GM23338 (cell line): ENCODE measurements at regions not wholly inside any gene's neighbourhood (a gene's known extent, or its start where the extent isn't known, plus 50 kb on each side); places are given as distances from the start of the nearest gene placed in this dataset.

Experiments
- EZH2 ChIP-seq: fragments of 200-600 bp; sonication (generic); IDR thresholded peaks from one replicate; pipeline ENCODE4 v1.8.0; 2017; ENCODE audit warnings: antibody characterized with exemption, mild to moderate bottlenecking, low read depth; ENCODE audit not compliant: unreplicated experiment
- EZH2phosphoT487 ChIP-seq: fragments of 200-600 bp; sonication (generic); IDR thresholded peaks from one replicate; pipeline ENCODE4 v1.8.1; 2018; ENCODE audit warnings: antibody characterized with exemption; ENCODE audit not compliant: unreplicated experiment
- POLR2AphosphoS5 ChIP-seq: IDR thresholded peaks from 2 replicates; pipeline ENCODE4 v1.6.1; 2016; ENCODE audit warnings: antibody characterized with exemption, low read depth
- ZNF114 ChIP-seq: fragments of 250-450 bp; sonication (Bioruptor Pico); IDR thresholded peaks from 2 replicates; pipeline ENCODE4 v1.5.0; 2020; ENCODE audit warnings: mild to moderate bottlenecking, moderate library complexity
- ZNF331 ChIP-seq: fragments of 250-450 bp; sonication (Bioruptor Pico); IDR thresholded peaks from 2 replicates; pipeline ENCODE4 v1.5.0; 2020; ENCODE audit warnings: low read depth, mild to moderate bottlenecking, moderate library complexity
- TF ChIP-seq, protein P1 (sequence below), 2 experiments: fragments of 200-600 bp in 1 of 2; sonication (generic) in 1 of 2; conservative IDR thresholded peaks; 2 replicates each; pipeline versions ENCODE4 v1.5.1 to v1.6.1; 2016 to 2017; ENCODE audit warnings: antibody characterized with exemption in 2 of 2, low read depth in 2 of 2, mild to moderate bottlenecking in 2 of 2, moderate library complexity in 1 of 2
- TF ChIP-seq, protein P2 (sequence below): IDR thresholded peaks from one replicate; pipeline ENCODE4 v1.6.1; 2018; ENCODE audit warnings: antibody characterized with exemption; ENCODE audit not compliant: unreplicated experiment
- TF ChIP-seq, protein P3 (sequence below): fragments of 250-450 bp; sonication (Bioruptor Pico); IDR thresholded peaks from 2 replicates; pipeline ENCODE4 v1.5.0; 2020; ENCODE audit warnings: mild to moderate bottlenecking, moderate library complexity
- TF ChIP-seq, protein P4 (sequence below): IDR thresholded peaks from 2 replicates; pipeline ENCODE4 v1.6.1; 2016; ENCODE audit warnings: antibody characterized with exemption

DNA sequence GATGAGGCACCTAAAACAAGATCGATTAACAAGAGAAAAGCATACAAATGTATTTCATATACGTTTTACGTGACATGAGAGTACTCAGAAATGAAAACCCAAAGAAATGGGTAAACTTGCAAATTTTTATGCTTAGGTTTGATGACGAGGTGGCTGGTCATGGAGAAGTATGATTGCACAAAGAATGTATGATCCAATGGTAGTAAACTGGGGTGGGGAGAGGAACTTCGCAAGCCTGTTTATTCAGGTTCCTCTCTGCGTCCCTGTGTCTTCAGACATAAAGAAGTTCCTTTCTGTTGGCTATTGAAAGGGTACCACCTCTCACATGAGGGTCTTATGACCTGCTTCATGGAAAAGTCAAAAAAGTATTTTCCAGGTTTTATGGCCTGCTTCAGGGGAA, 309.2 kb downstream of the BCOR start:
- TF ChIP-seq, protein P1, sequence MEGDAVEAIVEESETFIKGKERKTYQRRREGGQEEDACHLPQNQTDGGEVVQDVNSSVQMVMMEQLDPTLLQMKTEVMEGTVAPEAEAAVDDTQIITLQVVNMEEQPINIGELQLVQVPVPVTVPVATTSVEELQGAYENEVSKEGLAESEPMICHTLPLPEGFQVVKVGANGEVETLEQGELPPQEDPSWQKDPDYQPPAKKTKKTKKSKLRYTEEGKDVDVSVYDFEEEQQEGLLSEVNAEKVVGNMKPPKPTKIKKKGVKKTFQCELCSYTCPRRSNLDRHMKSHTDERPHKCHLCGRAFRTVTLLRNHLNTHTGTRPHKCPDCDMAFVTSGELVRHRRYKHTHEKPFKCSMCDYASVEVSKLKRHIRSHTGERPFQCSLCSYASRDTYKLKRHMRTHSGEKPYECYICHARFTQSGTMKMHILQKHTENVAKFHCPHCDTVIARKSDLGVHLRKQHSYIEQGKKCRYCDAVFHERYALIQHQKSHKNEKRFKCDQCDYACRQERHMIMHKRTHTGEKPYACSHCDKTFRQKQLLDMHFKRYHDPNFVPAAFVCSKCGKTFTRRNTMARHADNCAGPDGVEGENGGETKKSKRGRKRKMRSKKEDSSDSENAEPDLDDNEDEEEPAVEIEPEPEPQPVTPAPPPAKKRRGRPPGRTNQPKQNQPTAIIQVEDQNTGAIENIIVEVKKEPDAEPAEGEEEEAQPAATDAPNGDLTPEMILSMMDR (conservative IDR thresholded peaks at IDR 0.05; ENCODE audit: low read depth in 2 of 2): no peak
- TF ChIP-seq EZH2: no peak
- no peak for TF ChIP-seq POLR2AphosphoS5
- TF ChIP-seq, protein P2, sequence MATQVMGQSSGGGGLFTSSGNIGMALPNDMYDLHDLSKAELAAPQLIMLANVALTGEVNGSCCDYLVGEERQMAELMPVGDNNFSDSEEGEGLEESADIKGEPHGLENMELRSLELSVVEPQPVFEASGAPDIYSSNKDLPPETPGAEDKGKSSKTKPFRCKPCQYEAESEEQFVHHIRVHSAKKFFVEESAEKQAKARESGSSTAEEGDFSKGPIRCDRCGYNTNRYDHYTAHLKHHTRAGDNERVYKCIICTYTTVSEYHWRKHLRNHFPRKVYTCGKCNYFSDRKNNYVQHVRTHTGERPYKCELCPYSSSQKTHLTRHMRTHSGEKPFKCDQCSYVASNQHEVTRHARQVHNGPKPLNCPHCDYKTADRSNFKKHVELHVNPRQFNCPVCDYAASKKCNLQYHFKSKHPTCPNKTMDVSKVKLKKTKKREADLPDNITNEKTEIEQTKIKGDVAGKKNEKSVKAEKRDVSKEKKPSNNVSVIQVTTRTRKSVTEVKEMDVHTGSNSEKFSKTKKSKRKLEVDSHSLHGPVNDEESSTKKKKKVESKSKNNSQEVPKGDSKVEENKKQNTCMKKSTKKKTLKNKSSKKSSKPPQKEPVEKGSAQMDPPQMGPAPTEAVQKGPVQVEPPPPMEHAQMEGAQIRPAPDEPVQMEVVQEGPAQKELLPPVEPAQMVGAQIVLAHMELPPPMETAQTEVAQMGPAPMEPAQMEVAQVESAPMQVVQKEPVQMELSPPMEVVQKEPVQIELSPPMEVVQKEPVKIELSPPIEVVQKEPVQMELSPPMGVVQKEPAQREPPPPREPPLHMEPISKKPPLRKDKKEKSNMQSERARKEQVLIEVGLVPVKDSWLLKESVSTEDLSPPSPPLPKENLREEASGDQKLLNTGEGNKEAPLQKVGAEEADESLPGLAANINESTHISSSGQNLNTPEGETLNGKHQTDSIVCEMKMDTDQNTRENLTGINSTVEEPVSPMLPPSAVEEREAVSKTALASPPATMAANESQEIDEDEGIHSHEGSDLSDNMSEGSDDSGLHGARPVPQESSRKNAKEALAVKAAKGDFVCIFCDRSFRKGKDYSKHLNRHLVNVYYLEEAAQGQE: no peak
- no peak for TF ChIP-seq ZNF331 (CRISPR knock-in tag)
- TF ChIP-seq EZH2phosphoT487: no peak
- no peak for TF ChIP-seq ZNF114
- TF ChIP-seq, protein P3, sequence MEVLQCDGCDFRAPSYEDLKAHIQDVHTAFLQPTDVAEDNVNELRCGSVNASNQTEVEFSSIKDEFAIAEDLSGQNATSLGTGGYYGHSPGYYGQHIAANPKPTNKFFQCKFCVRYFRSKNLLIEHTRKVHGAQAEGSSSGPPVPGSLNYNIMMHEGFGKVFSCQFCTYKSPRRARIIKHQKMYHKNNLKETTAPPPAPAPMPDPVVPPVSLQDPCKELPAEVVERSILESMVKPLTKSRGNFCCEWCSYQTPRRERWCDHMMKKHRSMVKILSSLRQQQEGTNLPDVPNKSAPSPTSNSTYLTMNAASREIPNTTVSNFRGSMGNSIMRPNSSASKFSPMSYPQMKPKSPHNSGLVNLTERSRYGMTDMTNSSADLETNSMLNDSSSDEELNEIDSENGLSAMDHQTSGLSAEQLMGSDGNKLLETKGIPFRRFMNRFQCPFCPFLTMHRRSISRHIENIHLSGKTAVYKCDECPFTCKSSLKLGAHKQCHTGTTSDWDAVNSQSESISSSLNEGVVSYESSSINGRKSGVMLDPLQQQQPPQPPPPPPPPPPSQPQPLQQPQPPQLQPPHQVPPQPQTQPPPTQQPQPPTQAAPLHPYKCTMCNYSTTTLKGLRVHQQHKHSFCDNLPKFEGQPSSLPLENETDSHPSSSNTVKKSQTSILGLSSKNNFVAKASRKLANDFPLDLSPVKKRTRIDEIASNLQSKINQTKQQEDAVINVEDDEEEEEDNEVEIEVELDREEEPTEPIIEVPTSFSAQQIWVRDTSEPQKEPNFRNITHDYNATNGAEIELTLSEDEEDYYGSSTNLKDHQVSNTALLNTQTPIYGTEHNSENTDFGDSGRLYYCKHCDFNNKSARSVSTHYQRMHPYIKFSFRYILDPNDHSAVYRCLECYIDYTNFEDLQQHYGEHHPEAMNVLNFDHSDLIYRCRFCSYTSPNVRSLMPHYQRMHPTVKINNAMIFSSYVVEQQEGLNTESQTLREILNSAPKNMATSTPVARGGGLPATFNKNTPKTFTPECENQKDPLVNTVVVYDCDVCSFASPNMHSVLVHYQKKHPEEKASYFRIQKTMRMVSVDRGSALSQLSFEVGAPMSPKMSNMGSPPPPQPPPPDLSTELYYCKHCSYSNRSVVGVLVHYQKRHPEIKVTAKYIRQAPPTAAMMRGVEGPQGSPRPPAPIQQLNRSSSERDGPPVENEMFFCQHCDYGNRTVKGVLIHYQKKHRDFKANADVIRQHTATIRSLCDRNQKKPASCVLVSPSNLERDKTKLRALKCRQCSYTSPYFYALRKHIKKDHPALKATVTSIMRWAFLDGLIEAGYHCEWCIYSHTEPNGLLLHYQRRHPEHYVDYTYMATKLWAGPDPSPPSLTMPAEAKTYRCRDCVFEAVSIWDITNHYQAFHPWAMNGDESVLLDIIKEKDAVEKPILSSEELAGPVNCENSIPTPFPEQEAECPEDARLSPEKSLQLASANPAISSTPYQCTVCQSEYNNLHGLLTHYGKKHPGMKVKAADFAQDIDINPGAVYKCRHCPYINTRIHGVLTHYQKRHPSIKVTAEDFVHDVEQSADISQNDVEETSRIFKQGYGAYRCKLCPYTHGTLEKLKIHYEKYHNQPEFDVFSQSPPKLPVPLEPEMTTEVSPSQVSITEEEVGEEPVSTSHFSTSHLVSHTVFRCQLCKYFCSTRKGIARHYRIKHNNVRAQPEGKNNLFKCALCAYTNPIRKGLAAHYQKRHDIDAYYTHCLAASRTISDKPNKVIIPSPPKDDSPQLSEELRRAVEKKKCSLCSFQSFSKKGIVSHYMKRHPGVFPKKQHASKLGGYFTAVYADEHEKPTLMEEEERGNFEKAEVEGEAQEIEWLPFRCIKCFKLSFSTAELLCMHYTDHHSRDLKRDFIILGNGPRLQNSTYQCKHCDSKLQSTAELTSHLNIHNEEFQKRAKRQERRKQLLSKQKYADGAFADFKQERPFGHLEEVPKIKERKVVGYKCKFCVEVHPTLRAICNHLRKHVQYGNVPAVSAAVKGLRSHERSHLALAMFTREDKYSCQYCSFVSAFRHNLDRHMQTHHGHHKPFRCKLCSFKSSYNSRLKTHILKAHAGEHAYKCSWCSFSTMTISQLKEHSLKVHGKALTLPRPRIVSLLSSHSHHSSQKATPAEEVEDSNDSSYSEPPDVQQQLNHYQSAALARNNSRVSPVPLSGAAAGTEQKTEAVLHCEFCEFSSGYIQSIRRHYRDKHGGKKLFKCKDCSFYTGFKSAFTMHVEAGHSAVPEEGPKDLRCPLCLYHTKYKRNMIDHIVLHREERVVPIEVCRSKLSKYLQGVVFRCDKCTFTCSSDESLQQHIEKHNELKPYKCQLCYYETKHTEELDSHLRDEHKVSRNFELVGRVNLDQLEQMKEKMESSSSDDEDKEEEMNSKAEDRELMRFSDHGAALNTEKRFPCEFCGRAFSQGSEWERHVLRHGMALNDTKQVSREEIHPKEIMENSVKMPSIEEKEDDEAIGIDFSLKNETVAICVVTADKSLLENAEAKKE (CRISPR knock-in tag): no peak
- TF ChIP-seq, protein P4, sequence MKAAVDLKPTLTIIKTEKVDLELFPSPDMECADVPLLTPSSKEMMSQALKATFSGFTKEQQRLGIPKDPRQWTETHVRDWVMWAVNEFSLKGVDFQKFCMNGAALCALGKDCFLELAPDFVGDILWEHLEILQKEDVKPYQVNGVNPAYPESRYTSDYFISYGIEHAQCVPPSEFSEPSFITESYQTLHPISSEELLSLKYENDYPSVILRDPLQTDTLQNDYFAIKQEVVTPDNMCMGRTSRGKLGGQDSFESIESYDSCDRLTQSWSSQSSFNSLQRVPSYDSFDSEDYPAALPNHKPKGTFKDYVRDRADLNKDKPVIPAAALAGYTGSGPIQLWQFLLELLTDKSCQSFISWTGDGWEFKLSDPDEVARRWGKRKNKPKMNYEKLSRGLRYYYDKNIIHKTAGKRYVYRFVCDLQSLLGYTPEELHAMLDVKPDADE: no peak
